Keratinocyte (primary cell): ENCODE measurements at regions not wholly inside any gene's neighbourhood (a gene's known extent, or its start where the extent isn't known, plus 50 kb on each side); places are given as distances from the start of the nearest gene placed in this dataset.

ENCODE experiments used
- CTCF ChIP-seq, 3 experiments: IDR thresholded peaks in 1 of 3; conservative IDR thresholded peaks in 1 of 3; optimal IDR thresholded peaks in 1 of 3; 2 replicates in 2 of 3; 3 replicates in 1 of 3; pipeline versions ENCODE3 to v1.5.1; 2011; ENCODE audit warnings: low read length in 3 of 3, mild to moderate bottlenecking in 3 of 3, moderate library complexity in 2 of 3, control low read depth in 1 of 3, inconsistent platforms in 1 of 3; ENCODE audit not compliant: insufficient read depth in 2 of 3; ENCODE audit errors: extremely low read depth in 1 of 3
- EZH2 ChIP-seq: IDR thresholded peaks from one replicate; pipeline ENCODE4 v1.6.1; 2012; ENCODE audit warnings: inconsistent platforms, mild to moderate bottlenecking, low read length, moderate library complexity

GRCh38 chrX:13147733-13148132 is 103.3 kb upstream of the FAM9C start:
- TF ChIP-seq EZH2 (no peak), CTCF (optimal IDR thresholded peaks at IDR 0.05 in 1 of 3, IDR thresholded peaks at IDR 0.05 in 1 of 3, conservative IDR thresholded peaks at IDR 0.05 in 1 of 3; ENCODE audit: extremely low read depth in 1 of 3, insufficient read depth in 2 of 3, low read length in 3 of 3) (no peak)
